Epidermal melanocyte (primary cell): ENCODE measurements at regions not wholly inside any gene's neighbourhood (a gene's known extent, or its start where the extent isn't known, plus 50 kb on each side); places are given as distances from the start of the nearest gene placed in this dataset.
"Not testable (repeated sequence)": the region's sequence is repeated elsewhere in the genome, so short reads cannot be mapped to it uniquely, and the experiment has no call there.

Experiments used
- DNase-seq: peaks from one replicate; pipeline ENCODE4 v3.0.0; 2011; ENCODE audit warnings: low spot score; ENCODE audit not compliant: insufficient read length

DNA sequence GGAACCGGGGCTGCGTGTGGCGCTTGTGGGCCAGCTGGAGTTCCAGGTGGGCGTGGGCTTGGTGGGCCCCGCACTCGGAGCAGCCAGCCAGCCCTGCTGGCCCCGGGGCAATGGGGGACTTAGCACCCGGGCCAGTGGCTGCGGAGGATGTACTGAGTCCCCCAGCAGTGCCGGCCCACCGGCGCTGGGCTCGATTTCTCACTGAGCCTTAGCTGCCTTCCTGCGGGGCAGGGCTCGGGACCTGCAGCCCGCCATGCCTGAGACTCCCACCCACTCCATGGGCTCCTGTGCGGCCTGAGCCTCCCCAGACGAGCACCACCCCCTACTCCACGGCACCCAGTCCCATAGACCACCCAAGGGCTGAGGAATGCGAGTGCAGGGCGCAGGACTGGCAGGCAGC lies 963.6 kb upstream of the PCDH20 start:
- DNase-seq: not testable (repeated sequence)

DNA sequence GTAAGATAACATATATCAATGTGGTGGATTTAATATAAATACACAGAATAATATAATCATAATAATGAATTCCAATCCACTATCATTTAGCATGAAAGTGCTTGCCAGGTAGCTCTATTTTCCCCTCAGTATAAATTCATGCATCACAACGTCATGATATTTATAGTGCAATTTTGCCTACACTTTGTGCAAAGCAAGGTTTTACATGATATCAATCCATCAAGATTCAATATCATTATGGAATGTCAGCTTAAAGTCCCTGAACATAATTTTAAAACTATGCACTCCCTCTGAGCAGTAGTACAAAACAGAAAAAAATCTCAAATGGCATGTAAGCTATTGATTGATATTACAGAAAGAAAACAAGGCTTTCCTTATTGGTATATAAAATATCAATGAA lies 962.2 kb upstream of the PCDH20 start:
- no peak for DNase-seq

DNA sequence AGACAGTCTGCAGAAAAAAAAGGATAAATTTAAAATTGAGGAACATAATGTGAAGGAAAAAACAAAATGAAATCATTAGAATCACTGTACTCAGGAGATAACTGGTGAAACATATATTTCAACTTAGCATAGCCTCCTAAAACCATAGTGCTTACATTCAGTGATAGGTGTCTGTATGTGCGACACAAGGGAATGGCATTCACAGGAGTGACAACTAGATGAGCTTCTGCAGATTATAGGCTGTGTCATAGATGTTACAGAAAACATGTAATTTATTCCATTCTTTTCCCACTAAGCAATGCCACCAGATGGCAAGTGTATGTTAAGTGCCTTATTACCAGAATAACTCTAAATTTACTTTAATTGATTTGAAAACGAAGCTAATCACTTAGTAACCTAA lies 960.0 kb upstream of the PCDH20 start:
- DNase-seq: no peak

DNA sequence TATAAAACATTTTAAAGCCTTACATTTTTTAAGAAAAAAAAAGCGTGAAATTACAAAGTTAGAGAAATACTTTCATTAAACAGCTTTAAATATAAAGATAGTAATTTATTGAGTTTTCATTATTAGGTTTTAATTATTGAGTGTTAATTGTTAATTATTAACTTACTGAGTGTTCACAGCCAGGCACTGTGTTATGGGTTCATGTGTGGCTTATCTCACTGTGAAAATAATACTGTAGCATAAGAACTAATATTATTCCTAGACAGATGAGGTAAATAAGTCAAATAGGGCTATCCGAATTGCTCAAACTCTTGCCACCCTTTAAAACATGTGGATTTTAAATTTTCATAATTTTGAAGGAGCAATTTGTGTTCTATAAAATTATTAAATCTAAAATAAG lies 956.1 kb upstream of the PCDH20 start:
- no peak for DNase-seq

DNA sequence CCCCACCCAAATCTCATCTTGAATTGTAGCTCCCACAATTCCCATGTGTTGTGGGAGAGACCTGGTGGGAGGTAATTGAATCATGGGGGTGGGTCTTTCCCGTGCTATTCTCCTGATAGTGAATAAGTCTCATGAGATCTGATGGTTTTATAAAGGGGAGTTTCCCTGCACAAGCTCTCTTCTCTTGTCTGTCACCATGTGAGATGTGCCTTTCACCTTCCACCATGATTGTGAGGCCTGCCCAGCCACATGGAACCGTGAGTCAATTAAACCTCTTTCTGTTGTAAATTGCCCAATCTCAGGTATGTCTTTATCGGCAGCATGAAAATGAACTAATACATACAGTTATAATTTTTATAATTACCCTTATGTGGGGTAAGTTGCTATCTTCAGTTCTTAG lies 952.3 kb upstream of the PCDH20 start:
- not testable (repeated sequence) for DNase-seq

DNA sequence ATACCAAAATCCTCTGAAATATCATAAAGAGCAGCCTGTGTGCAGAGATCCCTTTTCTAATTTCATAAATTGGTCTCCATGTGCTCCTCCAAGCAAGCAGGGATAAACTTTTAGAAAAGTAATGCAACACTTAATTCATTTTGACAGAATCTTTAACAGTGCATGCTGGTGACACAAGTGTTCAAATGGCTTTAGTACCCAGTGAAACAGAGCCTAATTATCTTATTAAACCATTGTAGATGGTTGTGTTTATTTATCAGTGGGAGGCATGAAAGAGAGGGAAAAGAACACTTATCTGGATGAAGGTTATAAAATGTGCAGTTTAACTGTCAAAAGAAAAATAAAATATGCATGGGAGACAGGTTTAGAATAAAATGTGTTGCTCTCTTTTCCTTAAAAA lies 945.0 kb upstream of the PCDH20 start:
- no peak for DNase-seq

DNA sequence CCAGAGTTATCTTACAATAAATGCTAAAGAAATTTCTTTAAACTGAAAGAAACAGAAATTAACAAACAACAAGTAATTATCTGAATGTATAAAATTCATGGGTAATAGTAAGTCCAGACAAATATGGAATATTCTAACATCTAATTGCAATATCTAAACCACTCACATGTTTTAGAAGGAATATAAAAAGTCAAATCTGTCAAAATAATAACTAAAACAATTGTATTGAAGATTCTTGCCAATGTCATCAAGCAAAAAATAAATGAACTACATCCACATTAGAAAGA lies 942.9 kb upstream of the PCDH20 start:
- no peak for DNase-seq

DNA sequence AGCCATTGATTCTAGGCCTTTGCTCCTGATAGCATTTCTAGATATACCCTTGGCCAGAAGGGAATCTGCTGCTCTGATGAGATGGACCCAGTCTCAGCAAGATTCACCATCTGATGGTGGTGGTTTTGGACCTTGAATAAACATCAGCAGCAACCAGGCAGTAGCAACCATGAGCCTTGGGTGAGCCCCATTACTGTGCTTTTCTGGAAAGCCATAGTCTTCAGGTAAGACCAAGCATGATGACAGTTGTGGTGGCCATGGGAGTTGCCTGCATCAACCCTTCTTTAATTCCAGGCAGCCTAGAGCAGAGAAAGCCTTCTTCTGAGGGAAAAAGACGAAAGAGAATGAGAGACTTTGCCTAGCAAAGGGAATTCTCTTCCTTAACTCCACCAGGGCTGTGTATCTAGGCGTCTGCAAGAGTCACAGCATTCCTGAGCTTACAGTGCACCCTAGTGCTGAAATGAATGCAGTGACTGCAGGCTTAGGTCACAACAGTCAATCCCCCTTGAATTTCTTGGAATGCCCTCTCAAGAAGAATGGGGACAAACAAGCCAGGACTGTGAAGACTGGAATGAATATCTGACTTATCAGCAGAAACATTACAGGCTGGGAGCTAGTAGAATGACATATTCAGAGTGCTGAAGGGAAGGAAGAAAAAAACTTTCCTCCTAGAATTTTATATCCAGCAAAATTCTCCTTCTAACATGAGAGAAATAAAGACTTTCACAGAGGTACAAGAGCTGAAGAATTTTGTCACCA lies 942.4 kb upstream of the PCDH20 start:
- no peak for DNase-seq

DNA sequence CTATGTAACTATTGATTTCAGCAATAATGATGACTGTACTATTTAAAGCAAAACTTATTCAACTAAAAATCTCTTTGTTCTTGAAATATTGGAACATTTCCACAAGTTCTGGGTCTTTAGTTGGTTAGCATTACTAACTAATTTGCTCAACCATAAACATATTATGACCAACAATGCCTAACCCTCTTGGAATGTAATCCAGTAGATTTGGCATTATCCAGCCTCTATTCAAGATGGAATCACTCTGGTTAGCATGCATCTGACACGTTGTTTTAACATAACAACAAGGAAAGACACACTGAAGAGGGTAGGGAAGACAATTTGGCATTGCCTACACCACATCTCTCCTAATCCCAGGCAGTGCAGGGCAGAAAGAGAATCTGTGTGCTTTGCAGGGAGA lies 941.3 kb upstream of the PCDH20 start:
- no peak for DNase-seq

DNA sequence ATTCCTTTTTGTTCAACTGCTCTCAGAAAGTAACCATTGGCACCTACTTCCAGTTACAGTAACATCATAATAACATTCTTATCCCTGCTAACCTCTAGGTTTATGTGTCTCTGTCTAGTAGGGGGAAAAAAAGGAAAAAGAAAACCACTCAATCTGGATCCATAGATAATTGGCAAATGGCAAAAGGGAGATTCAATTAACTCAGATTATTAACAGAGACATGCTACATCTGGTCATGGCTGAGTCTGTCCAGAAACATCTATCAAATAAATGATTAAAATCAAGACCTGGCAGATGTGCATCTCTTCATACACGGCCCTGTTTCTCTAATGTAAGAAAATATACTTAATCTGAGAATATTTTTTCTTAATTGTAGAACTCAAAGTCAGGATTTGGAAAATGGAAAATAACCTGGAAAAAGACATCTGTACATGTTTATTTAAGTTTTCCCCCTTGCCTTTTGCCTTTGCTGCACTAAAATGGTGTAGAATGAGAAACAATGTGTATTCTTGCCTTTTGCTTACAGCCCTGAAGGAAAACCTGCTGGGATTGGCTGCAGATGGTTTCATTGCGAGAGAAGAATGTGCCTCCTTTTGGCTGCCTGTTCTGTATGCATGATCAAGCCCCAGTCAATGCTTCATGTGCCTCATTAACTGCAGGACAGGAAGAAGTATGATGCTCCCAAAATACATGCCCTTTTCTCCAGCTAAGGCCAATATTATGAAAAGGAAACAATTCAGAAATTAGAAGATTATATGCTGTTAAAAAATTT lies 921.6 kb upstream of the PCDH20 start:
- DNase-seq: no peak

DNA sequence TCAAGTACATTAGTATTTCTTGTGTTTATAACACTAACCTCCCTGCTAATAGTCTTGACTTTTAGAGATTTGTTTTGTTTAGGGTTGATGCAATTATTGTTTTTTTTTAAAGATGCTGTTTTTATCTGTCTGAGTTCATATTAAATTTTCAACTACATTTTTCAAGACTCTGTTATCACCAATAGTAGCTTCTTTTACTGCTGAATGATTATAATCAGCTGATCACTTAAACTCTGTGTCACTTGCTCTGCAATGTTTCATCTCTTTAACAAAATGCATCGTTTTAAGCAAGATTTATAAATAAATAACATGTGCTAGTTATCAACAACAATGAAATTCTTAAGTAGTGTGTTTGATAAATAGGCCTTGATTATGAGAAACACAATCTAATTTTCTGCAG lies 920.9 kb upstream of the PCDH20 start:
- no peak for DNase-seq

DNA sequence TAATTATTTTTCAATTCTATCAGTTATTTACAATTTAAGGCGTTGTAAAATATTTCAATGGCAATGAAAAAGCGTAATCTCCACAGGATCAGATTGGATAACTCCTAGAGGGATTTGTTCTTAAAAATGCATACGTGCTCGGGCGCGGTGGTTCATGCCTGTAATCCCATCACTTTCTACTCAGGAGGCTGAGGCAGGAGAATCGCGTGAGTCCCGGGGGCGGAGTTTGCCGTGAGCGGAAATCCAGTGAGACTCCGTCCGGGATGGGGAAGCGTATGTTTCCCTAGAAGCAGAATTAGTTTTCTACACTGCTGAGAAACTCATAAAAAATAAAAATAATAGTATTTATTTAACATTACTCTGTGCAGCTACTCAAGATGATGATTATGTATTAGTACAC lies 917.8 kb upstream of the PCDH20 start:
- no peak for DNase-seq

DNA sequence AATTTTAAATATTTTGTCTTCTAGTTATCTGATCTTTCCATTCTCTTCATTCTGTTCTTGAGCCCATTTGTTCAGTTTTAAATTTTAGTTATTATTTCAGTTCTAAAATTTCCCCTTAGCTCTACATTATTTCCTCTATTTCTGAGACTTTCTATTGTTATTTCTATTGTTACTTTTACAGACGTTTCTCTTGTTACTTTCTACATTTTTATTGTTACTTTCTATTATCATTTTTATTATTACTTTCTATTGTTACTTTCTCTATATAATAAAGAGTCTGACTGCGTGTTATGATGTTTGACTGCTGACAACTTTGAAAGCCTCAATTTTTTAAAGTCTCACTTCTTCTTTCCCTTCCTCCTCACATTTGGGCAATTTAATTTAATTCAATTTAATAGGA lies 915.7 kb upstream of the PCDH20 start:
- no peak for DNase-seq

DNA sequence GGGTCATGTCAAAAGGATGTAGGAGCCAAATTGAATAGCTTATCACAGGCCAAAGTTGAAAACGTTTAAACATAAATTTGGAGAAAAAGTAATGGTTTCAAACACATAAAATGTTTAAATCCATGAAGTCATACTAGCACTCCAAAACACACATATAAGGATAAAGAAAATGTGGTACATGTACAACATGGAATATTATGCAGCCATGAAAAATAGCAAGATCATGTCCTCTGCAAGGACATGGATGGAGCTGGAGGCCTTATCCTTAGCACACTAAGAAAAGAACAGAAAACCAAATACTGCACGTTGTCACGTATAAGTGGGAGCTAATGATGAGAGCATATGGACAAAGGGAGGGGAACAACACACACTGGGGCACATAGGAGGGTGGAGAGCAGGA lies 911.7 kb upstream of the PCDH20 start:
- no peak for DNase-seq

DNA sequence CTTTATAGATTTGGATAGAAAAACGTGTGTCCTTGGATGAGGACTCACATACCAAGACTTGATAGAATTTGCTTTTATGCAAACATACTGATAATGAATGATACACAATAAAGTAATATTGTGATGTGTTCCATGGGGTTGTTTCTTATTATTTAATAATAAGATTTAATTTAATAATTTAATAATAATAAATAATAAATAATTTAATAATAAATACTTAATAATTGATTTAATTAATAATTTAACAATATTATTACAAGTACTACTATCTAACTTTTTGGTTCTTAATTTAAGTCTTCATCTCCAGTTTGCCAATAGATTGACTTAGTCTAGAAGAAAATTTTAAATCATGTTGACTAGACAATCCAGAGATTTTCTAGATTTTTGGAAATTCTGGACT lies 909.2 kb upstream of the PCDH20 start:
- no peak for DNase-seq

DNA sequence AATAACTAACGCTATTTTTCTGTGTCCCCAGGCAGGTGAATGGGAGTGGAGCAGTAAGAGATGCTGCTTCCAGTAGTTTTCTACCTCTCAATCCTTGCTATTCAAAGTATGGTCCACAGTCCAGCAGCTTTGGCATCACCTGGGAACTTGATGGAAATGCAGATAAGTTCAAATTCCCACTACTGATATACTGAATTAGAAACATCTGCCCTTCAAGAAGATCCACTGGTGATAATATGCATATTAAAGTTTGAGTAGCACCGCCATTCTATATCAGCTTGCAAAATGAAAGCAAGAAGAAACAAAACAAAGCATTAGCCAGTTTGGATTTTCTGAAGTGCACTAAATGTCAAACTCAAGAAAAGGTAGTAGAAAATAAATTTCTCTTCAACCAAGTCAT lies 906.2 kb upstream of the PCDH20 start:
- DNase-seq: no peak

DNA sequence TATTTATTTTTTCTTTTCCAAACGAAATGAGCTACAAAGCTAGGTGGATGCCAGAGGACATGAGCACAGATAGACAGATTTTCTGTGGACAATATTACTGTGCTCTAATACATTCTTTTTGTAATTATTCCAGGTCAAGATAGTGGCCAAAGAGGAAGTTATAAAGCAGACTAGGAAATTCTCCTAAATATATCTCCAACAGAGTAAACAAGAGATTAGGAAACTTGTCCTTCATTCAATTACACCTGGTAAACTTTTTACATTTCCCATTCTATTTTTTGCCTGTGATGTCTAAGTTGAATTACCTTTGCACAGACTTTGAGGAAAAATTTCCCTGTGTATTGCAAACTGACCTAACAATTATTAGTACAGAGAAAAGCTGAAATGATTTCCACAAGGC lies 905.5 kb upstream of the PCDH20 start:
- no peak for DNase-seq

DNA sequence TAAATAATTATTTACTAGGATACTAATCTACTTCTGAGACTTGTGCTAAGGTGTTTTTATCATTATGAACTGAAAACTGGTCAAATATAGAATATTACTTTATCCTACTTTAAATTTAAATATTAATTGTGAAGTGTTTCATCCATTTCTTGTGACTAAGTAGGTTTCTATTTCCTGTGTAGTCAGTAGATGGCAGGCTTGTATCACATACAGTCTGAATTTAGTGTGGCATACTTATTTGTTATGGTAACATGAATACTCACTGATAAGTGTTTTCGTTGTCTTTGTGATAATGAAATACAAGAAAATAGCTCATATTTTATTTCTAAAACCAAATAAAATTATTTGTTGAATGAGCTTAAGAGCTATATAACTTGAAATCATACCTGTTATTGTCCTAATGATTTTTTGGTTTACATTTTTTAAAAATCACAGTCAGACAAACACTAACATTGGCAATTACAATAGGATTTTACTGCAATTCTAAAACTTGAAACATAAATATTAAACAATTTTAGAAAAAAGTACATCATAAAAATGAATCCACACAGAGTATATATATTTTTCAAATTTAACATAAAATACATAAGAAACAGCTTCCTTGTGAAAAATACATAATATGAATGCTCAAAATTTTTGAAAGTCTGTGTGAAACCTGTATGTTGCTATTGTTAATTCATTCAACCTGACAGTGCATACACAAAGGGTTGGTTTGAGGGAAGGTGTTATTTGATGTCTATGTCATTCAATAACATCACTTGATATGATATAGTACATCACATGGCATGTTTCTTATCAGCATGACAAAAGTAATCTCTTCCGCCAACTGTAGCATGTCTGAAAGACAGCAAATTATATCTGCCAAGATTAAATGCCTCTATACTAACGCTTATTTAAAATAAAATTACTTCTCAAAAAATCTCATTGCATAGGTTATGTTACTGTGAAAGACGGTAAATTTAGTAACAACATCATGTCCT lies 904.8 kb upstream of the PCDH20 start:
- no peak for DNase-seq

DNA sequence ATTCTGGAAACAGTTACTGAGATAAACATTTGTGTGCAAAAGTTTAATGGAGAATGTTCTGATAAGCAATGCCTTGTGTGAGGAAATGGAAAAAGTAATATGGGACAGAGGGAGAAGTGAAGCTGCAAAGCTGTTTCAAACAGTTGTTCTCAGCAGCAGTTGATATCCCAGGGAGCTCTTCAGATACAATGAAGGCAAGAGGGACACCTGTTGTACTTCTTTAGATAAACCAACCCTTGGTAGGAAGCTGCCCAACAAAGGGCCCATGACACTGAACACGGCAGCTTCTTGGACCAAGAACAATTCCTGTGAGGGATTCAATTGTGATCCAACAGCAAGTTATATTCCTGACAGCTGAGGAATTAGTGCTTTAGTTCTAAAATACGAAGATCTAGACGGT lies 894.3 kb upstream of the PCDH20 start:
- no peak for DNase-seq

DNA sequence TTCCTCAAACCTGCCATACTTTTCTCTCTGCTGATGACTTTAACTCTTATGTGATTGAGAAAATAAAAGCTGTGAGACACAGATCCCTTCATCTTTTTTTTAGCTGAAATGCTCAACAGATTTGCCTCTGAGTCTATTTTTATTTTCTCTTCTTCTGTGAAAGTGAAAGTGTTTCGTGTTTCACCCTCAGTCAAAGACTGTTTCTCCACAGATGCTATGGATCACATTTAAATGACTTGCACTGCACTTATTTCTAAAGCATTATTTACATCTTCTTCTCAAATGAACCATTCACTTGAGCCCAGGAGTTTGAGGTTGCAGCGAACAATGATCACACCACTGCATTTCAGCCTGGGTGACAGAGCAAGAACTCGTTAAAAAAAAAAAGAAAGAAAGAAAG lies 890.1 kb upstream of the PCDH20 start:
- no peak for DNase-seq

DNA sequence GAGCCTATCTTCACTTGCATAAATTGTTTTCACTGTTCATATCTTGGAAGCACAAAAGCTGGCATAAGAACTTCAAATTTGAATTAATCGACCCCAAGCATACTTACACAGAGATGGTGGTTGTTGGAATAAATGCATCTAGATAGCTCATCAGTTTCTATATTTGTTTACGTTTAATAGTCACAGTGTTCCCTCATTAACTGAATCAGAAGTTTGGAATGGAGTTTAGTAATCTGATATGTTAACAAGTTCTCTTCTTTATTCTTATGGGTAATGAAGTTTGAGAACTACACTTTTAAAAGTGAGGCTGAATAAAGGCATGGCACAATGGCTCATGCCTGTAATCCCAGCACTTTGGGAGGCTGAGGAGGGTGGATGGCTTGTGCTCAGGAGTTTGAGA lies 886.7 kb upstream of the PCDH20 start:
- no peak for DNase-seq

DNA sequence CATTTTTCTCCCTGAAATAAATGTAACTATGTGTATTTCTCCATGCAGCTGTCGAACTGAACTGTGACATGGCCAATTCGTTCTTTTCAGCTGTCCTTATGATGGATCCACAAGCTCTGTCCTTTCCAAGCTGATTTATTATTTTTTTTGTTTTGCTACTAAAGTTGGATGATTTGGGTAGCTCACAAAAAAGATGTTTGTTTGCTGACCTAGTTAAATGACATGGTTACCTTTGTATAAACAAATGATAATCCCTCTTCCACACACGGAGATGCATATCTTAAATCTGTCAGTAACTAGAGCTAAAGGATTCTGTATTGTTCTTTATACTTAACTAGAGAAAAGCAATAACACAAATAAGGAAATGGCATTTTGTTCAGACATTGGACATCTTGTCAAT lies 884.3 kb upstream of the PCDH20 start:
- DNase-seq: no peak
